HG02798 (cell line): ENCODE measurements at regions not wholly inside any gene's neighbourhood (a gene's known extent, or its start where the extent isn't known, plus 50 kb on each side); places are given as distances from the start of the nearest gene placed in this dataset.
A peak's percentile ranks its signal among the peaks of the same experiment; 100 is the strongest.

Experiments
- ATAC-seq: cut with Tn5 transposase; IDR thresholded peaks from one replicate; pipeline ENCODE4 v1.9.1; 2021; ENCODE audit warnings: mild to moderate bottlenecking; ENCODE audit not compliant: unreplicated experiment, poor library complexity

- ATAC-seq: no peak
Observed at GRCh38 chr6:87820343-87820984, 118.4 kb upstream of the AKIRIN2 start.

- no peak for ATAC-seq
Observed at GRCh38 chr6:87817183-87817582, 115.2 kb upstream of the AKIRIN2 start.

GRCh38 chr6:87815449-87815848, 113.4 kb upstream of the AKIRIN2 start:
- no peak for ATAC-seq

- no peak for ATAC-seq
Observed at GRCh38 chr6:87808005-87808757, 106.1 kb upstream of the AKIRIN2 start.

GRCh38 chr6:87807475-87807874, 105.4 kb upstream of the AKIRIN2 start:
- peak; percentile 78 for ATAC-seq

- no peak for ATAC-seq
Observed at GRCh38 chr6:87806635-87807034, 104.6 kb upstream of the AKIRIN2 start.

- ATAC-seq: peak; percentile 34
Observed at GRCh38 chr6:87806099-87806498, 104.1 kb upstream of the AKIRIN2 start.

- ATAC-seq: no peak
Observed at GRCh38 chr6:87803791-87804190, 101.8 kb upstream of the AKIRIN2 start.

- ATAC-seq: no peak
Observed at GRCh38 chr6:87799651-87800050, 97.6 kb upstream of the AKIRIN2 start.

GRCh38 chr6:87798393-87799278, 96.6 kb upstream of the AKIRIN2 start:
- ATAC-seq: peak; percentile 29

- ATAC-seq: no peak
Observed at GRCh38 chr6:87794922-87795885, 93.2 kb upstream of the AKIRIN2 start.

GRCh38 chr6:87793315-87793714, 91.3 kb upstream of the AKIRIN2 start:
- no peak for ATAC-seq

- ATAC-seq: no peak
Observed at GRCh38 chr6:87791982-87792381, 89.9 kb upstream of the AKIRIN2 start.

GRCh38 chr6:87791485-87791884, 89.5 kb upstream of the AKIRIN2 start:
- ATAC-seq: no peak

- ATAC-seq: no peak
Observed at GRCh38 chr6:87791029-87791428, 89.0 kb upstream of the AKIRIN2 start.

GRCh38 chr6:87789900-87790290, 87.9 kb upstream of the AKIRIN2 start:
- ATAC-seq: no peak

GRCh38 chr6:87789198-87789899, 87.3 kb upstream of the AKIRIN2 start:
- no peak for ATAC-seq

GRCh38 chr6:87788141-87788540, 86.1 kb upstream of the AKIRIN2 start:
- ATAC-seq: no peak

- ATAC-seq: no peak
Observed at GRCh38 chr6:87785229-87785862, 83.3 kb upstream of the AKIRIN2 start.
